CD1c-positive myeloid dendritic cell (primary cell): ENCODE measurements at regions not wholly inside any gene's neighbourhood (a gene's known extent, or its start where the extent isn't known, plus 50 kb on each side); places are given as distances from the start of the nearest gene placed in this dataset.

Source experiments
- DNase-seq: peaks from one replicate; pipeline ENCODE4 v3.0.0-alpha.2; 2016; ENCODE audit errors: extremely low spot score

DNA sequence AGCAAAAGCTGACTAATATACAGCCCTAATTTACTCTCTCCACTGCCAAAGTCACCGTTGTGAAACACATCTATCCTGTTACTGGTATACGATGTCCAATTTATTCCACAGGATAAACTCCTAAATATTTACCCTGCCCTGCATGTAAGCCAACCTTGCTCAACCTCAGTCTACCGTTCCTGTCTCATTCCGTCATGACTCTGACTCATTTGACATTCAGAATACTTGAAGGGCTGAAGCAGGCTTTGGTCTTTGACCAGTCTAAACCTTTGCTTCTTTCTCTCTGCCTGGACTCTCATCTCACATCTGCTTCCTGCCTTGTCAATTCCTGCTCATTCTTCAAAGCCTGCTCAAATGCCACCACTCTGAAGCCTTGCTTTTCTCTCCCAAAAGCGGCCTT lies 157.5 kb downstream of the SCP2D1 start:
- no peak for DNase-seq

DNA sequence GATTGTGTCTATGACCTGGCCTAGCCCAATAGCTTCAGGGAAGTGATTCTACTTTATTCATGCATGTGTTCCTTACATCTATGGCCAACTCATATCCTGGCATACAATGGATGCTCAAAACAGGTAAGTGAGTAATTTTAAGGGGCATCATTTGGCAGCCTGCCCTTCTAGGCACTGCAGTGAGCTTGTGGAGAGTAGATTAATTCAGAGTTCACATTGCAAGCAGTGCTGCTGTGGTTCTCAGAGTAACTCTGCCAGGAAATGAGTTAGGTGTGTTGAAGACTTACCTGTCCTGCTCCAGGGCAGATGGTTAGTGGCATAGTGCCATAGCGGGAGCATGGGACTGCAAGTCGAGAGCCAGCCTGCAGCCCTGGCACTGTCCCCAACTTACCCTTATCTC lies 158.0 kb downstream of the SCP2D1 start:
- DNase-seq = no peak

DNA sequence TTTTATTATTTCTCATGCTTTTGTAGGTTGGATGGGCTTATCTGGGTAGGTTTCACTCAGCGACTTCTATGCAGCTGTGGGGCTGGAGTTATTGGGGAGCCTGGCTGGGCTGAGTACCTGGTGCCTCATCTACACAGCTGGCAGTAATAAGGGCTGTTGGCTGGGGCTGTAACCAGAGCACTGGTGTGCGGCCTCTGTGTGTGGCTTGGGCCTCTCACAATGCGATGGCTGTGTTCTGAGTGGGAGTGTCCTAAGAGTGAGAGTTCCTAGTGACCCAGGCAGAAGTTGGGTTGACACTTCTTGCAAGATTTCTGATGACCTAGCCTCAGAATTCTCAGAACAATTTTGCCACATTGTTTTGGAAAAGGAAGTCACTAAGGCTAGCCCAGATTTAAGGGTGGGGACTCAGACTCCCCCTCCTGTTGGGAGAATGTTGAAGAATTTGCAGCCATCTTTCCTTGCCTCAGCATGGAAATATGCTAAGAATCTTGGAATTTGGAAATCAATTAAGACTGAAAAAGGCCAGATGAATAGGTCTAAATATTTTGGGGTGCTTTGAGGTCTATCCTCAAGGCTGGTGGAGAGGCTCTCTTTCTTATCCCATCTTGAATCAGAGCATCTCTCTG lies 158.8 kb downstream of the SCP2D1 start:
- DNase-seq = no peak

DNA sequence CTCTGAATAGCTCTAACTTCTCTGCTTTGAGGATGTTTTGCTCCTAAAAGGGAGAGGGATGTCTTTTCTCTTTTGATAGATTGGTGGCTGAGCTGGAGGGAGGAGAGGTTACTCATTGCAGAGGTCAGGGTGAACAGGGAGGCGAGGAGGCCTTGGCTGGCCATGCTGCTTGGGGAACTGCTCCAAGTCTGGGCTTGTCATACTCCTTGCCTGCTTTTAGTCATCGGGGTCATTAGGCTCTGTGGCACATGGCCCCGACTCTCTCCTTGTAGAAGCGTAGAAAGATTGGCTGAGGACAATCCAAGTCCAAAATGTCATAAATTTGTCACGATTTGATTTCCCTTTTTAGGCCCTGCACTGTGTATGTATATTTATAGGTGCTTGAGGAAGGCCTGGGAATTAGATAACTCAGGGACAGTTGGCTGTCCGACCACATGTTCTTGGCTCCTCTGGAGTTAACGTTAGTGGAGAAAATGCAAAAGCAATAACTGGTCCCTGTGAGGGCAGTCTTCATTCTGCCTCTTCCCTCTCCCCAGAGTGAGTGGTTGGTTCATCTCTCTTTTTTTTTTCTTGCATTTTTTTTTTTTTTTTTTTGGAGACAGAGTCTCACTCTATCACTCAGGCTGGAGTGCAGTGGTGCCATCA lies 160.1 kb downstream of the SCP2D1 start:
- DNase-seq = no peak

DNA sequence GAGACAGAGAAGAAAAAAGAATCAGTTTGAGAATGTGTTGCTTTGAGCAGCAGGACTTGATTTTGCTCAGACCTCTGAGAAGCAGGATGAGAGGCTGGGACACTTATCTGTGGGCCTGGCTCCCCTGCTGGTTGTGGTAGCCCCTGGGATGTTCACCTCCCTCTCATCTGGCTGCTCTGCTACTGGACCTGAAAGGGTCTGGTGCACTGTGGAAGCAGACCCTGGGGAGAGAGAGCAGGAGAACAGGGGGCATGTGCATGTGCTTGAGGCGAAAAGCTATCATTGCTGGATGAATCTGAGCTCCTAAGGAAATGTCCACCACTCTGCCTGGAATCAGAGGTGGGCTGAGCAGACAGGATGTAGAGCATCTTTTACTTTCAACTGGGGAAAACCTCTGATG lies 161.1 kb downstream of the SCP2D1 start:
- DNase-seq = no peak

DNA sequence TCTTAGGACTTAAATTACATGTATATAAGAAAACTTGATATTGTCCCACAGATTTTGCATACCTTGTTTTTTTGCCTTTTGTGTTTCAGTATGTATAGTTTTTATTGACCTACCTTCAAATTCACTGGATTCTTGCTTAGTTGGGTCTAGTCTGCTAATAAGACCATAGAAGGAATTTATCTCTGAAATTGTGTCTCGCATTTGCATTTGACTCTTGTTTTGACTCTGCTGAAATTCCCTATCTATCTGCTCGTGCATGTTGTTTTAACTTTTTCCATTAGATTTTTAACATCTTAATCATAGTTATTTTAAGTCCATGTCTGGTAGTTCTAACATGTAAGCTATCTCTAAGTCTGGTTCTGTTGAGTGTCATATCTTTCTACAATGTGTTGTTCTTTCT lies 163.9 kb downstream of the SCP2D1 start:
- DNase-seq = no peak

DNA sequence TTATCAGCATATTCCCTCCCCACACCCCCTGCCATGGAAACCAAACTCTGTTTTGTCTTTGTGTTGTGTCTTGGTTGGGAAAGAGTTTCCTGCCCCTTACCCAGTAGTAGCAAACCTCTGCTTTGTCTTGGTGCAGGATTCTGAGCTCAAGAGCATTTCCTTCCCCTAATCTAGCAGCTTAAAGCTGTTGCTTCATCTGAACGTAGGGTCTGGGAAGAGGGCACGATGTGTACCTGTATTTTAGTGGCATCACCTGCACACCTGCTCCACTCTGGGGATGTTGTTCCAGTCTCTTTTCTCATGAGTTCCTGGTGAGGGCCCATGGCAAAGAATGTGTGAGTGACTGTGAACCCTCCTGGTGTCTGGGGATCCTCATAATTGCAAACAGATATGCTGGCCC lies 164.7 kb downstream of the SCP2D1 start:
- no peak for DNase-seq

DNA sequence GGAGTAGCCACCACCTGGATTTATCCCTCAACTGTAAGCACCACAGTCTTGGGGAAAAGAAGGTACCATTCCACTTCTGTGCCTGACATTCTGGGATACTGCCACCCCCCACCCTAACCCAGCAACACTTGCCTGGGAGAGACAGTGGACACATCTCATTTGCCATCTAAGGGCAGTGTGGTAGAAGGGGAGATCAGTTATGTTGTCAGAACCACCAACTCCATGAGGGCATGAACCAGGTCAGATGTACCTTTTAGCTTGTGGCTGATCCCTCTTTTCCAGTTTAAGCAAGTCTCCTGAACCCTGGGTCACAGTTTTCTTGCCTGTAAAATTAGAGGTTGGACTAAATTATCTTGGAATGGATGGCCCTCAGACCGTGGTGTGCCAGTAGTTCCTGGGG lies 165.5 kb downstream of the SCP2D1 start:
- DNase-seq = no peak

DNA sequence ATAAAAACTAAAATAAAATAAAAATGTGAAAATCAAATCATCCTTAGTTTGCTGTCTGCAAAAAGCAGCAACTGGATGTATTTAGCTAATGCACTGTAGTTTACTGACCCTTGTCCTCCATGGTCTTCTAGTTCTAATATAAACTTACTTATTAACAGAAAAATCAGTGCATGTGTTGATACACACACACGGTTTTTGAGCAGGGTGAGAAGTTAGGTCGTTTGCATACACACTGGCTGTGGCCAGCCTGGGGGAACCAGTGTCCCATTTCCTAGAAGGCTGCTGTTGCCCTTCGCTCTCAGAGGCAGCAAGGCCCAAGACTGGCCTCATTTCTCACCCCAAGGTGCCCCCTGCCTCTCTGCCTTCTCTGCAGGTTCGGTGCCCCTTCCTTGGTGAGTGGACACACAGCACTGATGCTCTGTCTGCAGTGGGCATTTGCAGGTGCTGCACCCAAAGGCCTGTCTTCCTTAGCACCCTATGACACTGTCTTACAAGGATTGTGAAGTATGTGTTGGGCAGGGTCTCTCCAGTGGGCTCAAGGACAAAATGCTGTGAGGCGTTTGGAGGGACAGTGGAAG lies 168.5 kb downstream of the SCP2D1 start:
- no peak for DNase-seq

DNA sequence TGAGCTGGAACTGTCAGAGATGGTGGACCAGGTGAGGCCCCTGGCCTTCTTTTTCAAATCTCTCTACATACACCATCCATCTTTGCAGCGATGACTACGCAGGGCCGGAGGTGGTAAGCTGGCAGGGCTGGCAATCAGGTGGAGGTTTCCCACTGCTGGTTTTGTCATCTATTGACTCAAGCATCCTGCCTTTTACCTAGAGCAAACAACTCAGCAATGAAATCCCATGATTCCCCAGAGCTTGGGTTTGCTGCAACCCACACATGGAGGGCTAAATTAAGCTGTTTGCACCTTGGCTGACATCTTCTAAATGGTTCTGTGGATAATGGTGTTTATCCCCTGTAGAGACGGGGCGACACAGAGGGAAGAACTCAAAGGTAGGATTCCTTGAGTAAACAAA lies 170.2 kb downstream of the SCP2D1 start:
- no peak for DNase-seq

DNA sequence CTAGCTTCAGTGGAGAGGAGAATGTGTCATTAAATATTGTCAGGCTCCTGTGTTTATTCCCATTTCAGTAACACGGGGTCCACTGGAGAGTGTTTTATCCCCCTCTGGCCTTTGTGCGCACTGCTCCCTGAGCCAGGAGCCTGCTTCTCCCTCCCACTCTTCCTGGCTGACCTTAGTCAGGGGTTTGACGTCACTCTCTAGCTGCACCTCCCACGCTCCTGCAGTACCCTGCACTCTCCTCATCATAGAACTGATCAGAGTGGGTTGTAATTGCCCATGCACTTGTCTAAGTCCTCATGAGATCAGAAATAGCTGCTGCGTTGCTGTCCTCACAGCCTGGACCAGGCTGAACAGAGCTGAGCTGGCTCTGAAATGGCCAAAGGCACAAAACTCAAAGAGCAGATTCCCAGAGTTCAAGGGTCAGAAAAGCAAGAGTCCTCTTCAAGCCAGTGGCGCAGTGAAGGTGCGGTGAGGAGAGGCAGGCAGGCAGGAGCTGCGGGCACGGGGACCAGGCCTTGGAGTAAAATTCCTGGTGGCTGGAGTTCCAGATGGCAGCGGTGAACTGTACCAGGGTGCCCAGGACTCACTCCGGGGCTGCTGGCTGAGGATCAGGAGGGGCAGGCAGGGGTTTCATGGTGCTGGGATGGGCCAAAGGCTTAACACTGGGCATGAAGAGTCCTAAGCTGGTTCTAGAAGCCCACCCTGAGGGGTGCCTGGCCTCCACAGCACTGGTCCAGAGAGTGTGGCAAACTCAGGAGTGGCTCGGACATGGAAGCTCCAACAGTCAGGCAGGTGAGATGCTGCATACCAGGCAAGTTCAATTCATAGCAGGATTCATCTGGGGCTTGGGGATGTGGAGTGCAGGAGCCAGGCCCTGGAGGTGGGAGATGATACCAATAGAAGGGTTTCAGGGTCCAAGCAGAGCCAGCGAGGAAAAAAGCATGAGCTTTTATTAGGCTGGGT lies 170.9 kb downstream of the SCP2D1 start:
- DNase-seq = no peak

DNA sequence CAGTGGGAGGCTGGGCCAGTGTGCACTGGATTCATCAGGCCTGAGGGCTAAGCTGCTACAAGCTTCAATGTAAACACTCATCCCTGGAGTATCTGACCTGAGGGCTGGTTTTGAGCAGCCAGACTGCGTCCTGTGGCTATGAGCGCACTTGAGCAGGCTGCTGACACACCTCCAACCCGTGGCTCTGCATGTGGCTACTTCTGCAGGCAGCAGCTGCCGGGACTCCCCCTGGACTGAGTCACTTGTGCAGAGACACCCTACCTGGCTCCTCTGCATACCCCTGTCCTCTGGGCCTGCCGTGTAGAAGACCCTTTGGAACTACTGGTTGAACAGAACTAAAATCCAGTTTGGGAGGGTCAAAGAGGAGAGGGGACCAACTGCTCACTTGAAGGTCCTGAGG lies 172.0 kb downstream of the SCP2D1 start:
- DNase-seq = no peak

DNA sequence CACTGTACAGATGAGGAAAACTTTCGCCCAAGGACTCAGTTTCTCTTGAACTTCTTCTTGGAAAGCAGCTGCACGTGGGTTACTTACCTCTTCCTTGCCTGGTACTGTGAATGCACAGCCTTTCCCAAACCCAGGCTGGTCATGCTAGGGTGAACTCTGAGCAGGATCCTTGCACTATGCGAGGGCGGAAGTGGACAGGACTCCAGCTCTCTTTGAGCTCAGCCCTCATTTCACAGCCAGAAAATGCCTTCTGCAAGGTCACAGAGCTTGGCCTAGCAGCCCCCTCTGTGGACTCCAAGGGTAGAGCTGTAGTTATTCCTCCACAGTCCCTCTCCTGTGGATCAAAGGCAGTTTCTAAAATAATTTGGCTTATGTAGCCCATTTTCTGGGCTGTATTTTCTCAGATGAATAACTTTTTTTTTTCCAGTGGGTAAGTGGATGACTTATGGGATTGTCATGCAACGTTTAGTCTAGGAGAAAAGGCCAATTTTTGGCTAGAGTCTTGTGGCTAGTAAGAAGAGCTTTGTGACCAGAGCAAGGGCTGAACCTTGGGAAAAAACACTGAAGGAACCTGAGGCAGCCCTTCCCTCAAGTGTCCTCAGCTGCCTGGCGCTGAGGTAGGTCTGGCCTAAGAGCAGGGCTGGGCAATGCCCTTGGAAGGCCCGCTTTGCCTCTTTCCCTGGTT lies 172.7 kb downstream of the SCP2D1 start:
- DNase-seq = no peak

DNA sequence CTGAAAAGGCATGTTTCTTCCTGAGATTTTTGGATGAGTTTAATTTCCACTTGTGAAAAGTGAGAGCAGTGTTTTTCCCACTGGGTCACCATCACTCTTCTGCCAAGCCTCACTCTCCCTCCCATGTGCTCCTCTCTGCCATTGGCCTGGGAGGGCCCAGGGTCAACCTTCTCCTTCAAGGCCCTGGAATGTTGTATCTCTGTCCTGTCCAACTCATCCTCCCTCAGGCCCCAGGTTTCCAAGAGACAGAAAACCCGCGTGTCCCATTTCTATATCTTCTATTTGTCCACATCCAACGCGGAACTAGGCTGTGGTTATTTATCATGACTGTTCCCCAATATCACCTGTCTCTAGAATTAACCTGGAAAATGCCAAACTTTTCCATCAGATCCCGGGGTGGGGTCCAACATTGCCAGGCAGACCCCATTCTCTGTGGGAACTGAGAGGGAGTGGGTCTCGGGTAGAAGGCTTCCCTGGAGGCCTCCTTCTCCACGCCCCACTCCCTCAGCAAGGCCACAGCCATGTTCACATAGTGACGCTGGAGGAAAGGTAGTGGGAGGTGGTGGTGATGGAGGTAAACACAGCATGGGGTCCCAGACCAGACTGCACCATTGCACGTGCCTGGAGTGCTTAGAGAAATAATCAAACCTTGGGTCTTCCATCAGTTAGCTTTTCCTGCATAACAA lies 173.5 kb downstream of the SCP2D1 start:
- DNase-seq = no peak

DNA sequence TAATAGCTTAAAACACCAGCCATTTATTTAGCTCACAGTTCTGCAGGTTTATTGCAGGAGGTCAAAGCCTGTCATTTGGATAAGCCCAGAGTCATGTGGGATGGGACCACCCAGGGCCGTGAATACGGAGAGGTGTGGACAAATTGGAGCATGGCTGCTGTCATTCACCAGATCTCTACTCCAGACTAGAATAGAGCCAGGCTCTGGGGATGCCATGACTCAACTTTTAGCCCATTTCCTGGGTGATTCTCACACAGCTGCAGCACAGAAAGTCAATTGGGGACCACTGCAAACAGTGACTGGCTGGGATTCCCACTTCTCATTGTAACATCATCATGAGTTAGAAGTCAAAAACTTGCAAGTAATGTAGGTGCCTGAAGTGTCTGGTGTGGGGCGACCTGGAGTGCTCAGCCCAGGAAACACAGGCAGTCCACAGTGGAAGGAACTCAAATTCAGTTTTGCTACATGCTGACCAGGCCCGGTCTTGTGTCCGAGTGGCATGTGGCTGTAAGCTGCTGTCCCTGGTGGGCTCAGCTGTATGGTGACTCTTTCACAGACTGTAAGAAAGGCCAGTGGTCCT lies 174.3 kb downstream of the SCP2D1 start:
- no peak for DNase-seq

DNA sequence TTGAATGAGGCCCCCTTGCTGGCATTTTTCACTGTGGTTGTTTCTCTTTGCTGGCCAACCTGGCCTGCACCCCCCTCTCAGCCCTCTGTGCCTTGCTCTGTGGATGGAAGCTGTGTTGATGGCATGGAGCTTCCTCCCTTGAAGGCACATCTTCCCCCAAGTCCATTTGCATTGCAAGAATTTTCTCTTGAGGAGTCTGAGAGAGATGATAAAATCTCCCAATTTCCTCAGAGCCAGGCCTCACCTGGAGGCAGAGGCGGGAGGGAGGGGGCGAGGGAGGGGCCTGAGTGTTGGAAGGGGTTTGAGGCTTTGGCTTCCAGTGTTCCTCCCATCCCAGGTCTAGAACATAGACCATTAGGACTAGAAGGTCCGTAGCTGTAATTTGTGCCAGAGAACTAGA lies 175.1 kb downstream of the SCP2D1 start:
- no peak for DNase-seq

DNA sequence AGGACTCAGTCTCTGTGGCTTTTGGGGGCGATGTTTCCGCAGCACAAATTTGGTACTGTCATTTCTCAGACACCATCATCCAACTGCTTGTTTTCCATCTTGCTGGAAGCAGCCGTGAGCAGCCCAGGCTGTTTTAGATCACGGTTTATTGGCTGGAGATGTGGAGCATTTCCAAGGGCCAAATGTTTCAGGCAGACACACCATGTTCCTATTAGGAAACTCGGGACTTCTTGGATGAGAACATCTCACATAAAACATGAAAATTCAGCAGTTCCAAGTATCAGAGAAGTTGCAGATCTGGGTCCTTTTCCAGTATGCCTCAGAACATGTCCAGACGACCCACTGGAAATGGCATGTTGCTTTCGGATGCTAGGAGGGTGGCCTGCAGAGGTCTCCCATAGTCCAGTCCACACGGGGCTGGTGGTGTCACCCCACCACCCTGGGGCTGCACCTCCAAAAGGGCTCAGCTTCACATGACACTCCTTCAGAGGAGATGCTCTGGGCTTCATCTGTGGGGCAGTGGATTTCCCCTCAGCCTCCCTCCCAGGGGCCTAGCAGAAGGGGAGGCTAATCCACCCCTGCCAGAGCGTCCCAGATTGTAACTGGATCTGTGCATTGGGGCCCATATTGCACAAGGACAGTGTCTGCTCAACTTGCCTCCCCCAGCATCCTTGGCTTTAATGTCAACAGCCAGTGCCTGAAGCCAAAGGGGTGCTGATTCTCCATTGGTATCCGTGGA lies 176.3 kb downstream of the SCP2D1 start:
- DNase-seq = no peak

DNA sequence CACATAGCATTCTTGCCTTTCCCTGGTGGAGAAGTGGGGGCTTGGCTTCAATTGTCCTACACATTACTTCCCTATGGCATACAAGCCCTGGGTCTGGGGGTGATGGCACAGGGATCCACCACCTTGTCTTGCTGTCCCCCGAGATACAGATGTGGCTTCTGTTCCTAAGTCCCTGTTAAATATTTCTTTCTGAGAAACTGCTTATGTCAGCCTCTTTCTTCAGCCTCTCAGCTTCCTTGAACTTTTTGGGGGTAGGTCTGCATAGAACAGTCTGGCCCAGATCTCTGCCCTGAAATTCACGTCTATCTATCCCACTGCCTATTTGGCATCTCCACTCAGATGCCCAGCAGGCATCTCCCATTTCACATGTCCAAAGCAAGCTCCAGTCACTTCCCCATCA lies 177.4 kb downstream of the SCP2D1 start:
- DNase-seq = no peak

DNA sequence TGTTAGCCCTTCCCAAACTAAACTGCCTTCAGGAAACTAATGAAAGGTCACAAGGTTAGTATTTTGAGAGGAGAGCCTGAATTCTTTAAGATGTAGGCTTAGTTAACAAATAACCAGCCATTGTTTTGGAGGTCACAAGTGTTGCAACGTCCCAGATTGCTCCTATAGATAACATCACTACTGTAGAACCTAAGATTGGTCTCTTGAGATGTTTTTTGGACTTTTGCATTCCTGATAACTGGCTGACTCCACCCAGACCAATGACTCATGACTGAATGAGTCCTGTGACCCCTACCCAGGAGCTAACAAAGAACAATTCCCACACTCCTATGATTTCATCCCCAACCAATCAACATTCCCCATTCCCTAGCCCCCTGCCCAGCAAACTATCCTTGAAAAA lies 178.8 kb downstream of the SCP2D1 start:
- no peak for DNase-seq

DNA sequence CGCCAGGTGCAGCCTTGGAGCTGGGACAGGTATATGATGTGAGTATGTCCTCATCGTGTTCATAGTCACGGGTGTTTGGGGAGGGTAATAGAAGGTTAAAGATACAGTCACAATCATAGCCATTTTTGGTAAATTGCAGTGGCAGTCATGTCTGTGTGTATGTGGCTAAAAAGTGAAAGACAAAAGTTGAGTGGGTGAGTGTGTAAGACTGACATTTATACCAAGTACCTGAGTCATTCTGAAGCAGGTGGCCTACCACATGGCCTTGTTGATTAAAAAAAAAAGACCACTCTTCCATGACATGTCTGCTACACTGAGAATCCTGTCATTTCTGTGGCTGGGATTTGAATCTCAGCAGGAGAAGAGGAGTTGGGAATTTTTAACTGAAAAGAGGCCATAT lies 181.9 kb downstream of the SCP2D1 start:
- no peak for DNase-seq
